Thyroid gland (tissue), 4 donors: ENCODE measurements at regions not wholly inside any gene's neighbourhood (a gene's known extent, or its start where the extent isn't known, plus 50 kb on each side); places are given as distances from the start of the nearest gene placed in this dataset.

Experiments
- DNase-seq, 2 donors: peaks; one replicate each; pipeline ENCODE4 v3.0.0-alpha.2; 2019
- H3K27ac ChIP-seq, 3 donors: fragments of 200-600 bp; sonication (generic); 1 replicate in 2 of 3; 2 replicates in 1 of 3; pipeline ENCODE4 v1.5.1; 2016 to 2019; ENCODE audit warnings: mild to moderate bottlenecking in 1 of 3, moderate library complexity in 1 of 3
- H3K27me3 ChIP-seq: fragments of 200-600 bp; sonication (generic); one replicate; pipeline ENCODE4 v1.5.1; 2019
- H3K36me3 ChIP-seq, 2 donors: fragments of 200-600 bp; sonication (generic); one replicate each; pipeline ENCODE4 v1.5.1; 2016 to 2019
- H3K4me1 ChIP-seq, 2 donors: fragments of 200-600 bp; sonication (generic); one replicate each; pipeline ENCODE4 v1.5.1; 2017 to 2019
- H3K4me3 ChIP-seq, 3 donors: fragments of 200-600 bp; sonication (generic); replicated peaks in 1 of 3; 1 replicate in 2 of 3; 2 replicates in 1 of 3; pipeline ENCODE4 v1.5.1; 2016; ENCODE audit warnings: mild to moderate bottlenecking in 1 of 3
- H3K9me3 ChIP-seq: fragments of 200-600 bp; sonication (generic); one replicate; pipeline ENCODE4 v1.5.1; 2017
- POLR2A ChIP-seq, 2 donors: fragments of 450-650 bp; IDR thresholded peaks; one replicate each; pipeline ENCODE4 v1.6.1; 2017; ENCODE audit warnings: antibody characterized with exemption in 2 of 2, mild to moderate bottlenecking in 2 of 2, moderate library complexity in 1 of 2
- WGBS, 2 donors: methylation state at CpG; one replicate each; pipeline ENCODE4 v1.1.5; 2017; 5-methylcytosine and 5-hydroxymethylcytosine counted together
- intact Hi-C: fragments of 100-400 bp; cut with DNase I; formaldehyde crosslinking; loops from one replicate; pipeline ENCODE4 v1.15.1; 2023
- TF ChIP-seq, protein P1 (sequence below), 6 experiments: fragments of 200-600 bp in 3 of 6; fragments of 450-650 bp in 3 of 6; sonication (generic) in 3 of 6; IDR thresholded peaks; one replicate each; pipeline ENCODE4 v1.5.1; 2016 to 2019; ENCODE audit warnings: antibody characterized with exemption in 6 of 6, mild to moderate bottlenecking in 2 of 6, inconsistent platforms in 1 of 6, moderate library complexity in 1 of 6

DNA sequence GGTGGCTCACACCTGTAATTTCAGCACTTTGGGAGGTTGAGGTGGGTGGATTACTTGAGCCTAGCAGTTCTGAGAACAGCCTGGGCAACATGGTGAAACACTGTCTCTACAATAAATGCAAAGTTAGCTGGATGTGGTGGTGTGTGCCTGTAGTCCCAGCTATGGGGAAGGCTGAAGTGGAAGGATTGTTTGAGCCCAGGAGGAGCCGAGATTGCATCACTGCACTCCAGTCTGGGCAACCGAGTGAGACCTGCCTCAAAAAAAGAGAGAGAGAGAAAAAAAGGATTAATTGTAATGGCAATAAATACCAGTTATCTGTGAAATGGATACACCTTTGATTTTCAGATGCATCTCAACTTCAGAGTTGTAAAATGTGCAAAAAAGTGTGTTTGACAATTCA lies 58.8 kb downstream of the SPRY1 start:
- intact Hi-C loops = no loop called here
- whole genome bisulfite sequencing, 2 donors = 45 to 67% methylated on average over 2 of the region's 2 CpGs
- Histone ChIP-seq H3K4me3 (no peak overlapping the region), H3K9me3 (no peaks in the 10 kb centered on the region), H3K27ac (no peak overlapping the region), H3K36me3 (no peaks in the 10 kb centered on the region), H3K27me3 (no peaks in the 10 kb centered on the region), H3K4me1 (no peaks in the 10 kb centered on the region)
- DNase-seq = no peak
- TF ChIP-seq, protein P1, sequence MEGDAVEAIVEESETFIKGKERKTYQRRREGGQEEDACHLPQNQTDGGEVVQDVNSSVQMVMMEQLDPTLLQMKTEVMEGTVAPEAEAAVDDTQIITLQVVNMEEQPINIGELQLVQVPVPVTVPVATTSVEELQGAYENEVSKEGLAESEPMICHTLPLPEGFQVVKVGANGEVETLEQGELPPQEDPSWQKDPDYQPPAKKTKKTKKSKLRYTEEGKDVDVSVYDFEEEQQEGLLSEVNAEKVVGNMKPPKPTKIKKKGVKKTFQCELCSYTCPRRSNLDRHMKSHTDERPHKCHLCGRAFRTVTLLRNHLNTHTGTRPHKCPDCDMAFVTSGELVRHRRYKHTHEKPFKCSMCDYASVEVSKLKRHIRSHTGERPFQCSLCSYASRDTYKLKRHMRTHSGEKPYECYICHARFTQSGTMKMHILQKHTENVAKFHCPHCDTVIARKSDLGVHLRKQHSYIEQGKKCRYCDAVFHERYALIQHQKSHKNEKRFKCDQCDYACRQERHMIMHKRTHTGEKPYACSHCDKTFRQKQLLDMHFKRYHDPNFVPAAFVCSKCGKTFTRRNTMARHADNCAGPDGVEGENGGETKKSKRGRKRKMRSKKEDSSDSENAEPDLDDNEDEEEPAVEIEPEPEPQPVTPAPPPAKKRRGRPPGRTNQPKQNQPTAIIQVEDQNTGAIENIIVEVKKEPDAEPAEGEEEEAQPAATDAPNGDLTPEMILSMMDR (IDR thresholded peaks at IDR 0.05) = no peak
- TF ChIP-seq POLR2A (IDR thresholded peaks at IDR 0.05) = no peak

DNA sequence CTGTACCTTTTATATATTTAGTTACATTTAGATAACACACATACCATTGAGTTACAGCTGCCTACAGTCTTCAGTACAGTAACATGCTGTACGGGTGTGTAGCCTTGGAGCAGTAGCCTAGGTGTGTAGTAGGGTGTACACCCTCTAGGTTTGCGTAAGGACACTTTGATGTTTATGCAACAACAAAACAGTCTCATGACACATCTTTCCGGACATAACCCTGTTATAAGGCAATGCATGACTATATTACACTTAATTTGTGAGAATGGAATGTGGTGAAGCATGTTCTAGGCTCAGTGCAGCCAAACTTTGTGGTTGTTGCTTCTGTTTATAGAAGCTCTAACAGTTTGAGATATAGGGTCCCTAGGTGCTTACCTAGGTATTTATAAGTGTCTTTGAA lies 65.4 kb downstream of the SPRY1 start:
- H3K9me3 ChIP-seq = no peaks in the 10 kb centered on the region
- H3K4me1 ChIP-seq = peaks cover 10 to 11% of the 10 kb centered on the region in 2 donors
- no peak overlapping the region for H3K4me3 ChIP-seq
- intact Hi-C loops = no loop called here
- no peak for DNase-seq
- 94 to 96% methylated on average over 3 of the region's 3 CpGs for WGBS, 2 donors
- no peak overlapping the region for H3K27ac ChIP-seq
- no peaks in the 10 kb centered on the region for H3K27me3 ChIP-seq
- TF ChIP-seq, protein P1 (IDR thresholded peaks at IDR 0.05) = no peak
- no peak for TF ChIP-seq POLR2A (IDR thresholded peaks at IDR 0.05)
- no peaks in the 10 kb centered on the region for H3K36me3 ChIP-seq

DNA sequence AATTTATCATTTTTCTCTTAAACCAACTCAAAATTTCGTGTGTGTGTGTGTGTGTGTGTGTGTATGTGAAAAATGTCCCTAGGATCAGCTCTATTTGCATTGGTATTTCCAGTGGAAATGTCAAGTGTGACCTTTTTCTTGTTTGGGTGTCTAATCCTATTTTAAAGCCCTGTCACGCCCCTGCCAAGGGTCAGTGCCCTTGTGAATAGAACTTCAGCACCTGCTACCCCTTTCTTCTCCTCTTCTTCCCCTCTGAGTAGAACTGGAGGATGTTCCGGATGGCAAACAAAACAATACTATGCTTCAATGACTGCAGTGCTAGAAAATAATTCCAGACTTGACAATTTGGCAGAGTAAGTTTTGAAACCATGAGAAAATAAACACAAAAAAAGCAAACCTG lies 67.3 kb downstream of the SPRY1 start:
- 38 to 40% methylated on average over 3 of the region's 3 CpGs for WGBS, 2 donors
- intact Hi-C loops = no loop called here
- H3K4me1 ChIP-seq = peaks cover 10 to 11% of the 10 kb centered on the region in 2 donors
- no peak overlapping the region for H3K27ac ChIP-seq
- TF ChIP-seq, protein P1 (IDR thresholded peaks at IDR 0.05) = no peak
- no peak for TF ChIP-seq POLR2A (IDR thresholded peaks at IDR 0.05)
- peak; percentile 37 to 51 for DNase-seq
- no peaks in the 10 kb centered on the region for H3K9me3 ChIP-seq
- H3K4me3 ChIP-seq = no peak overlapping the region
- no peaks in the 10 kb centered on the region for H3K36me3 ChIP-seq
- H3K27me3 ChIP-seq = no peaks in the 10 kb centered on the region

DNA sequence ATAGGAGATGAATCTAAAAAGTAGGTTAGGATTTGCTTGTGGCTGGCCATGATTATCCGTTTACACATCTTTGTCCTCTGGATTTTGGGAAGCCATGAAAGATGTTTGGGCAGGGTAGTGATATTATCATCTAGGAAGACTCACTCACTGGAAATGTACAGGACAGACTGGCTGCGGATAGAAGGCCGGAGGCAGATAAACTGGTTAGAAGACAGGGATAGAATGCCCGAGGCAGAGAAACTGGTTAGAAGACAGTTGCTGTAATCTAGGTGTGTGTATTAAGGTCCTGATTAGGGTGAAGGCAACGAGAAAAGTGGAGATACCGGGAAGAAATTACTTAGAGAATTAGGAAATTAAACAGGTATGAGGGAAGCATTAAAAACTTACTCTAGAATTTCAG lies 68.8 kb downstream of the SPRY1 start:
- no peaks in the 10 kb centered on the region for H3K36me3 ChIP-seq
- intact Hi-C loops = no loop called here
- H3K4me1 ChIP-seq = peaks cover 10 to 11% of the 10 kb centered on the region in 2 donors
- no peak for DNase-seq
- no peak overlapping the region for H3K4me3 ChIP-seq
- H3K9me3 ChIP-seq = no peaks in the 10 kb centered on the region
- 72 to 97% methylated on average over 6 of the region's 6 CpGs for WGBS, 2 donors
- TF ChIP-seq POLR2A (IDR thresholded peaks at IDR 0.05) = no peak
- TF ChIP-seq, protein P1 (IDR thresholded peaks at IDR 0.05) = no peak
- H3K27me3 ChIP-seq = no peaks in the 10 kb centered on the region
- H3K27ac ChIP-seq = no peak overlapping the region

DNA sequence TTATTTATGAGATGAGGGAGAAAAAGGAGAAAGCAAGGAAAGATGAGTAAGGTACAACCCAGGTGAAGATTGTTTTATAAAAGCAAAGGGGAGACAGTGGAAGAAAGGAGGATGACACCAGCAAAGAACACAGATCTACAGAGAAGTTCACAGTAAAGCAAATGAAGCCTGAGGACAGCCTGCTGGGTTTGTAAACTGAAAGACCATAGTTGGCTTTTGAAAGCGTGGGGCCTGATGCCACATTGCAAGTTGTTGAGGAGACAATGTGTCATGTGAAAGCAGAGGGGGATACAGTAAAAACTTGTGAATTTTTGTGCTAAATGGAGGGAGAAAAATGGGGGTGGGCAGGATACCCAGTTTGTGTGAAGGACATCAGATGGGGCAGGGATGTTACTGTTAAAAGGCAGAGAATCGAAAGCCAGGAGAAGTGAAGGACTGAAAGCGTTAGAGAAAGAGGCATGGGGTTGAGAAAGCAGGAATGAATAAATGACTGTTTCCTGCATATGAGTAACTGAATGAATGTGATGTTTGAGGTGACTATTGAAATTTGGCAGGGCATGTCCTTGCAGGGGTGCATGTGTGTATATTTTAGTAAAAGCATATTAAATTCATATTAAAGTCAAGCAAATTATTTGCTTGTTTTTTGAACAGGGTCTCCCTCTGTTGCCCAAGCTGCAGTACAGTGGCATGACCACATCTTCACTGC lies 69.6 kb downstream of the SPRY1 start:
- 61 to 85% methylated on average over 3 of the region's 3 CpGs for WGBS, 2 donors
- H3K4me1 ChIP-seq = peaks cover 10 to 11% of the 10 kb centered on the region in 2 donors
- H3K36me3 ChIP-seq = no peaks in the 10 kb centered on the region
- TF ChIP-seq POLR2A (IDR thresholded peaks at IDR 0.05) = no peak
- TF ChIP-seq, protein P1 (IDR thresholded peaks at IDR 0.05) = no peak
- H3K4me3 ChIP-seq = no peak overlapping the region
- no peak overlapping the region for H3K27ac ChIP-seq
- no peaks in the 10 kb centered on the region for H3K9me3 ChIP-seq
- intact Hi-C loops = no loop called here
- DNase-seq = no peak
- H3K27me3 ChIP-seq = no peaks in the 10 kb centered on the region
